B cell (primary cell): ENCODE measurements at regions not wholly inside any gene's neighbourhood (a gene's known extent, or its start where the extent isn't known, plus 50 kb on each side); places are given as distances from the start of the nearest gene placed in this dataset.

Source experiments
- ATAC-seq: fragments of 200-7000 bp; cut with Tn5 transposase; one replicate; pipeline ENCODE4 v1.10.0; 2021; ENCODE audit warnings: low read depth, mild to moderate bottlenecking, moderate number of reproducible peaks, moderate library complexity
- CTCF ChIA-PET: fragments of 350-600 bp; sonication (Branson Sonifier 250); formaldehyde crosslinking; loops from one replicate; lab custom pipeline; 2021; ENCODE audit warnings: antibody characterized with exemption, inconsistent platforms; lab: Charles Lee
- POLR2A ChIA-PET: fragments of 350-600 bp; sonication (Branson Sonifier 250); formaldehyde crosslinking; loops from one replicate; lab custom pipeline; 2021; ENCODE audit warnings: antibody characterized with exemption; lab: Charles Lee
- DNase-seq: peaks from one replicate; pipeline ENCODE4 v3.0.0; 2013
- H2AFZ ChIP-seq: 2 replicates; pipeline ENCODE4 v1.6.1; 2012; ENCODE audit warnings: mild to moderate bottlenecking, low read depth, low read length; ENCODE audit not compliant: insufficient read depth, poor library complexity, severe bottlenecking
- H3K27ac ChIP-seq, 2 donors: 1 replicate in 1 of 2; 2 replicates in 1 of 2; pipeline ENCODE4 v1.5.1; 2012 to 2013; ENCODE audit warnings: low read length in 2 of 2, mild to moderate bottlenecking in 2 of 2, moderate library complexity in 1 of 2
- H3K27me3 ChIP-seq, 4 experiments: fragments of 200-600 bp in 1 of 4; sonication (generic) in 1 of 4; replicated peaks in 1 of 4; 1 replicate in 2 of 4; 2 replicates in 2 of 4; pipeline versions ENCODE4 v1.6.1 to v1.7.0; 2013 to 2016; ENCODE audit warnings: low read length in 3 of 4, mild to moderate bottlenecking in 2 of 4, mixed read lengths in 1 of 4, moderate library complexity in 1 of 4; ENCODE audit not compliant: insufficient read depth in 4 of 4, control insufficient read depth in 3 of 4; ENCODE audit errors: control extremely low read depth in 1 of 4
- H3K36me3 ChIP-seq, 2 experiments: replicated peaks in 1 of 2; 1 replicate in 1 of 2; 2 replicates in 1 of 2; pipeline versions ENCODE4 v1.6.1 to v1.7.1; 2013; ENCODE audit warnings: low read length in 1 of 2; ENCODE audit not compliant: insufficient read depth in 2 of 2, control insufficient read depth in 1 of 2; ENCODE audit errors: control extremely low read depth in 1 of 2, extremely low read depth in 1 of 2
- H3K4me1 ChIP-seq, 2 donors: fragments of 200-600 bp in 1 of 2; sonication (generic) in 1 of 2; 1 replicate in 1 of 2; 2 replicates in 1 of 2; pipeline versions ENCODE4 v1.5.1 to v1.6.1; 2013 to 2017; ENCODE audit warnings: low read length in 2 of 2; ENCODE audit not compliant: control insufficient read depth in 2 of 2, insufficient read depth in 2 of 2
- H3K4me2 ChIP-seq: replicated peaks from 2 replicates; pipeline ENCODE3; 2012; ENCODE audit warnings: mild to moderate bottlenecking, low read depth, low read length; ENCODE audit not compliant: poor library complexity, severe bottlenecking
- H3K4me3 ChIP-seq, 5 experiments: fragments of 200-600 bp in 1 of 5; sonication (generic) in 1 of 5; 1 replicate in 3 of 5; 2 replicates in 2 of 5; pipeline versions ENCODE4 v1.5.1 to v1.7.0; 2011 to 2016; ENCODE audit warnings: low read length in 4 of 5, mild to moderate bottlenecking in 4 of 5, low read depth in 2 of 5, control low read depth in 1 of 5, moderate library complexity in 1 of 5; ENCODE audit not compliant: insufficient read depth in 1 of 5; ENCODE audit errors: control extremely low read depth in 1 of 5, extremely low read depth in 1 of 5
- H3K79me2 ChIP-seq: fragments of 200-600 bp; sonication (generic); one replicate; pipeline ENCODE4 v1.6.0; 2016; ENCODE audit warnings: low read length; ENCODE audit not compliant: control insufficient read depth, insufficient read depth
- H3K9ac ChIP-seq: fragments of 200-600 bp; sonication (generic); 2 replicates; pipeline ENCODE4 v1.6.1; 2017; ENCODE audit warnings: mild to moderate bottlenecking, low read length, moderate library complexity
- H3K9me3 ChIP-seq, 3 donors: one replicate each; pipeline versions ENCODE4 v1.6.1 to v1.7.1; 2013; ENCODE audit warnings: low read length in 2 of 3; ENCODE audit not compliant: control insufficient read depth in 2 of 3, insufficient read depth in 1 of 3; ENCODE audit errors: control extremely low read depth in 1 of 3
- H4K20me1 ChIP-seq: 2 replicates; pipeline ENCODE4 v1.6.0; 2012; ENCODE audit warnings: mild to moderate bottlenecking, low read length; ENCODE audit not compliant: insufficient read depth, control insufficient read depth, poor library complexity, severe bottlenecking
- H3K27ac Mint-ChIP-seq: one replicate; pipeline ENCODE4 v1.8.0; 2021; ENCODE audit warnings: mixed read lengths
- H3K27me3 Mint-ChIP-seq: one replicate; pipeline ENCODE4 v1.8.0; 2021; ENCODE audit warnings: mixed read lengths
- H3K4me1 Mint-ChIP-seq: one replicate; pipeline ENCODE4 v1.8.0; 2021; ENCODE audit warnings: mixed read lengths
- H3K4me3 Mint-ChIP-seq: one replicate; pipeline ENCODE4 v1.8.0; 2021; ENCODE audit warnings: mixed read lengths
- H3K9me3 Mint-ChIP-seq: one replicate; pipeline ENCODE4 v1.8.0; 2022; ENCODE audit warnings: mixed read lengths; ENCODE audit not compliant: insufficient read depth
- EZH2 ChIP-seq: IDR thresholded peaks from 2 replicates; pipeline ENCODE4 v1.6.1; 2012; ENCODE audit warnings: borderline replicate concordance, low read depth, mild to moderate bottlenecking, moderate library complexity, low read length; ENCODE audit not compliant: insufficient read depth, poor library complexity, severe bottlenecking
- WGBS: methylation state at CpG from one replicate; pipeline ENCODE4 v1.1.5; 2013; ENCODE audit warnings: missing lambda C conversion rate; ENCODE audit not compliant: insufficient coverage; 5-methylcytosine and 5-hydroxymethylcytosine counted together
- intact Hi-C: fragments of 100-400 bp; cut with micrococcal nuclease; formaldehyde crosslinking; loops from one replicate; pipeline ENCODE4 v1.10.0; 2022
- TF ChIP-seq, protein P1 (sequence below): fragments of 200-600 bp; IDR thresholded peaks from one replicate; pipeline ENCODE4 v1.8.0; 2022; ENCODE audit warnings: antibody characterized with exemption, mild to moderate bottlenecking

- no peaks in the 10 kb centered on the region for H3K79me2 ChIP-seq
- TF ChIP-seq EZH2, result no peak
- TF ChIP-seq, protein P1, sequence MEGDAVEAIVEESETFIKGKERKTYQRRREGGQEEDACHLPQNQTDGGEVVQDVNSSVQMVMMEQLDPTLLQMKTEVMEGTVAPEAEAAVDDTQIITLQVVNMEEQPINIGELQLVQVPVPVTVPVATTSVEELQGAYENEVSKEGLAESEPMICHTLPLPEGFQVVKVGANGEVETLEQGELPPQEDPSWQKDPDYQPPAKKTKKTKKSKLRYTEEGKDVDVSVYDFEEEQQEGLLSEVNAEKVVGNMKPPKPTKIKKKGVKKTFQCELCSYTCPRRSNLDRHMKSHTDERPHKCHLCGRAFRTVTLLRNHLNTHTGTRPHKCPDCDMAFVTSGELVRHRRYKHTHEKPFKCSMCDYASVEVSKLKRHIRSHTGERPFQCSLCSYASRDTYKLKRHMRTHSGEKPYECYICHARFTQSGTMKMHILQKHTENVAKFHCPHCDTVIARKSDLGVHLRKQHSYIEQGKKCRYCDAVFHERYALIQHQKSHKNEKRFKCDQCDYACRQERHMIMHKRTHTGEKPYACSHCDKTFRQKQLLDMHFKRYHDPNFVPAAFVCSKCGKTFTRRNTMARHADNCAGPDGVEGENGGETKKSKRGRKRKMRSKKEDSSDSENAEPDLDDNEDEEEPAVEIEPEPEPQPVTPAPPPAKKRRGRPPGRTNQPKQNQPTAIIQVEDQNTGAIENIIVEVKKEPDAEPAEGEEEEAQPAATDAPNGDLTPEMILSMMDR, result no peak
- no peaks in the 10 kb centered on the region for H3K36me3 ChIP-seq
- H3K4me3 Mint-ChIP-seq, result no peak overlapping the region
- no peak overlapping the region for H3K4me3 ChIP-seq
- H3K9ac ChIP-seq, result no peak overlapping the region
- no peaks in the 10 kb centered on the region for H3K9me3 Mint-ChIP-seq
- H3K4me1 Mint-ChIP-seq, result no peaks in the 10 kb centered on the region
- 67% methylated on average over 1 of the region's 4 CpGs for WGBS
- H3K4me2 ChIP-seq, result no peak overlapping the region
- no peaks in the 10 kb centered on the region for H4K20me1 ChIP-seq
- POLR2A ChIA-PET, result no interaction called here
- no peaks in the 10 kb centered on the region for H3K9me3 ChIP-seq
- CTCF ChIA-PET, result no interaction called here
- intact Hi-C loops, result no loop called here
- ATAC-seq (no peak), DNase-seq (no peak)
- no peak overlapping the region for H3K27ac ChIP-seq
- no peak overlapping the region for H2AFZ ChIP-seq
- H3K27ac Mint-ChIP-seq, result no peak overlapping the region
- no peaks in the 10 kb centered on the region for H3K27me3 Mint-ChIP-seq
- H3K27me3 ChIP-seq, result no peaks in the 10 kb centered on the region
- no peaks in the 10 kb centered on the region for H3K4me1 ChIP-seq
Observed at GRCh38 chr2:226063704-226064440, 664.4 kb downstream of the NYAP2 start.

- 92% methylated on average over 1 of the region's 3 CpGs for WGBS
- no peak overlapping the region for H2AFZ ChIP-seq
- no peaks in the 10 kb centered on the region for H3K36me3 ChIP-seq
Observed at GRCh38 chr2:226059961-226060627, 660.6 kb downstream of the NYAP2 start.

More at GRCh38 chr2:226059961-226060627, 660.6 kb downstream of the NYAP2 start:
- H3K79me2 ChIP-seq, result no peaks in the 10 kb centered on the region
- no peak overlapping the region for H3K9ac ChIP-seq
- ChIA-PET POLR2A (no interaction called here), CTCF (no interaction called here)
- H4K20me1 ChIP-seq, result no peaks in the 10 kb centered on the region
- Mint-ChIP-seq H3K27me3 (no peaks in the 10 kb centered on the region), H3K4me1 (no peaks in the 10 kb centered on the region), H3K4me3 (no peak overlapping the region), H3K27ac (no peak overlapping the region), H3K9me3 (no peaks in the 10 kb centered on the region)
- H3K9me3 ChIP-seq, result no peaks in the 10 kb centered on the region
- H3K4me1 ChIP-seq, result no peaks in the 10 kb centered on the region
- intact Hi-C loops, result no loop called here
- no peak for DNase-seq
- ATAC-seq, result no peak
- no peaks in the 10 kb centered on the region for H3K27me3 ChIP-seq
- TF ChIP-seq, protein P1, result no peak
- TF ChIP-seq EZH2, result no peak
- H3K4me2 ChIP-seq, result no peak overlapping the region
- no peak overlapping the region for H3K27ac ChIP-seq
- H3K4me3 ChIP-seq, result no peak overlapping the region
